Neural progenitor cell (in vitro differentiated cells): ENCODE measurements at regions not wholly inside any gene's neighbourhood (a gene's known extent, or its start where the extent isn't known, plus 50 kb on each side); places are given as distances from the start of the nearest gene placed in this dataset.

Experiments used
- CTCF ChIP-seq: fragments of 200-600 bp; sonication (generic); IDR thresholded peaks from 2 replicates; pipeline ENCODE4 v1.5.1; 2017; ENCODE audit warnings: antibody characterized with exemption, mild to moderate bottlenecking
- EZH2 ChIP-seq: fragments of 200-600 bp; sonication (generic); IDR thresholded peaks from 2 replicates; pipeline ENCODE4 v1.6.1; 2017; ENCODE audit warnings: antibody characterized with exemption, mild to moderate bottlenecking, moderate library complexity
- EZH2phosphoT487 ChIP-seq: fragments of 200-600 bp; sonication (generic); IDR thresholded peaks from 2 replicates; pipeline ENCODE4 v1.6.1; 2017; ENCODE audit warnings: antibody characterized with exemption

DNA sequence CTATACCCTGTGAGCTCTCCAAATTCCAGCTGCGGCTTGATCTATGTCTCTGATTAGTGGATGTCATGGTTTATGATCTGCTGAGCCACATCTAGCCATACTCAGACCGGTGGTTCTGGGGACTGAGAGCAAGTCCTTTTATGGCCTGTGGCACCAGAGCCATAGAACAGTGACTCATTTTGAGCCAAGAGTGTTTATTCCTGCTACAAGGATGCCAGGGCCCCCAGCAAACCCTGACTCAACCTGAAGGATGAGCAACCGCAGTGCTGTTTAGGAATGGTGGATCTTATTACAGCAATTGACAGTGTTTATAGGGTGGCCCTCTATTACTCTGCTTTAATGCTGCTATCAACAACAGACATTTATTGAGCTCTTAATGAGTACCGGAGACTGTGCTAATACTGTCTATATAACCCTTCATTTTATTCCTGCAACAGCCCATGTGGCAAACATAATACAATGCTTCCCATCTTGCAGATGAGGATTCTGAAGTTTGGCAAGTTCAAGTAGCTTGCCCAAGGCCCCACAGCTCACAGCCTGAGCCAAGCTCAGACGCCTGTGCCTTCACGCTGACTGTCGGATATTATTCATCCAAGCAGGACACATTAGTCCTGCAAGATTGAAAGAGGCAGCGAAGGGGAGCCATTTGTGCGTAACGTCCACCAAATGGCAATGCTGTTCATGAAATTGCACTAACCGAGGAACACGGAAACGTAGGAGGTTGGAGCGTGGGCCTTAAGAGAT, 273.6 kb upstream of the PWP1 start:
- TF ChIP-seq CTCF (no peak), EZH2 (no peak), EZH2phosphoT487 (no peak)
